Tibial nerve (tissue), 4 donors: ENCODE measurements at regions not wholly inside any gene's neighbourhood (a gene's known extent, or its start where the extent isn't known, plus 50 kb on each side); places are given as distances from the start of the nearest gene placed in this dataset.
"Not testable (repeated sequence)": the region's sequence is repeated elsewhere in the genome, so short reads cannot be mapped to it uniquely, and the experiment has no call there.

Experiments used
- DNase-seq, 2 donors: peaks; one replicate each; pipeline ENCODE4 v3.0.0-alpha.2; 2019; ENCODE audit warnings: low spot score in 2 of 2
- H3K27ac ChIP-seq, 4 donors: fragments of 200-600 bp; sonication (generic) in 3 of 4; one replicate each; pipeline ENCODE4 v1.5.1; 2017 to 2019; ENCODE audit warnings: mild to moderate bottlenecking in 1 of 4
- H3K27me3 ChIP-seq, 2 donors: fragments of 200-600 bp; sonication (generic) in 1 of 2; one replicate each; pipeline versions ENCODE4 v1.5.1 to v1.6.0; 2017 to 2019
- H3K36me3 ChIP-seq, 3 donors: fragments of 200-600 bp; sonication (generic); one replicate each; pipeline ENCODE4 v1.5.1; 2018 to 2019
- H3K4me1 ChIP-seq, 4 donors: fragments of 200-600 bp; sonication (generic) in 3 of 4; one replicate each; pipeline ENCODE4 v1.5.1; 2017 to 2019
- H3K4me3 ChIP-seq, 4 donors: fragments of 200-600 bp; sonication (generic) in 3 of 4; one replicate each; pipeline ENCODE4 v1.5.1; 2017 to 2019; ENCODE audit warnings: mild to moderate bottlenecking in 1 of 4, moderate library complexity in 1 of 4
- H3K9me3 ChIP-seq, 4 donors: fragments of 200-600 bp; sonication (generic) in 3 of 4; one replicate each; pipeline ENCODE4 v1.5.1; 2017 to 2019
- EP300 ChIP-seq, 2 donors: sonication (generic); formaldehyde crosslinking; IDR thresholded peaks; one replicate each; pipeline ENCODE4 v1.6.1; 2017; ENCODE audit warnings: antibody characterized with exemption in 2 of 2, mild to moderate bottlenecking in 1 of 2
- POLR2A ChIP-seq, 2 donors: fragments of 450-650 bp; IDR thresholded peaks; one replicate each; pipeline ENCODE4 v1.6.1; 2017; ENCODE audit warnings: antibody characterized with exemption in 2 of 2, mild to moderate bottlenecking in 2 of 2, moderate library complexity in 2 of 2
- WGBS, 2 donors: methylation state at CpG; one replicate each; pipeline ENCODE4 v1.1.5; 2018; 5-methylcytosine and 5-hydroxymethylcytosine counted together
- TF ChIP-seq, protein P1 (sequence below), 5 experiments: fragments of 200-600 bp in 3 of 5; fragments of 450-650 bp in 2 of 5; sonication (generic) in 3 of 5; IDR thresholded peaks; one replicate each; pipeline ENCODE4 v1.5.1; 2016 to 2019; ENCODE audit warnings: antibody characterized with exemption in 5 of 5, mild to moderate bottlenecking in 3 of 5, moderate library complexity in 2 of 5

DNA sequence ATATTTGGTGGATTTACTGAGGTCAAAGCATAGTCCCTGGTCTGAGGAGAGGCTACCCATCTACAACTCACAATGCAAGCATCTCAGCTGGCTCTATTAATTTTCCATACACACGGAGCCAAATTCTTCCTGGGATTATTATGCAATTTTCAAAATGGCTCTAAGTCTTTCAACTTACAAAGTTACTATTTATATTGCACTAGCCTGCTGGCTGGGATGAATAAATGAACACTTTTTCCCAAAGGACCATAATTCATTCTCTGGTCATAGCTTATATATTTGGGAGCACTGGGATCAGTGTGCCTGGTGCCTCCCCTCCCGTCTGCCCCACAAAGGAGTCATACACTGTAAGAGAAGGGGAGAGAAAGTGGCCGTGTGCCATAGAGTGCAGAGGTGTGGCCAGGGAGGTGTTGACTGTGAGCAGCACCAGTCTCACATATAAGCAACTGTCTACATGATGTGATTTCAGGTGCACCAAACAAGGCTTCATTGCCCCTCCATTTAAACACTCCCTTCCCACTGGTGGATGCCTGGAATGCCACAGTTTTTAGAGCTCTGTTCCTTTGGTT is 88.6 kb downstream of the ZNF92 start:
- 17 to 21% methylated on average over 3 of the region's 3 CpGs for WGBS, 2 donors

DNA sequence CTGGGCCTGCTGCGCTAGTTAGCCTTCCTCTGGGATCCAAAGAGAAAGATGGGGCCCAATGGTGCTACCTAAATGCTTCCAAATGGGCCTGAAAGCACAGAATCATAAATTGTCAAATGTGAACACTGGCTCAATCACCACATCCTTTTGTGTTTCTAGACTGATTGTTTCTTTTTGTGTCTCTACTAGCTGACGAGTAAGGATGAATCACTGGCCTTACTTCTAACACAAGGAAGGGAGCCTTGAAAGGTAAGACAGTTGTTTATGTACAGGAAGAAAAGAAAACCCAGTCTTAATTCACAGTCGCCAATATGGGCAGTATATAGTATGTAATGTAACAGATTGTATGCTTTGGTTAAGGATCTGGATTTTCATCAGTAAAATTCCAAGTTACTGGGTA is 89.5 kb downstream of the ZNF92 start:
- no peaks in the 10 kb centered on the region for H3K36me3 ChIP-seq
- H3K4me3 ChIP-seq = no peak overlapping the region
- 75 to 82% methylated on average over 3 of the region's 3 CpGs for WGBS, 2 donors
- peaks cover 0 to 4% (median 0%) of the 10 kb centered on the region in 4 donors for H3K9me3 ChIP-seq
- TF ChIP-seq POLR2A (IDR thresholded peaks at IDR 0.05) (no peak), EP300 (IDR thresholded peaks at IDR 0.05) (no peak)
- TF ChIP-seq, protein P1, sequence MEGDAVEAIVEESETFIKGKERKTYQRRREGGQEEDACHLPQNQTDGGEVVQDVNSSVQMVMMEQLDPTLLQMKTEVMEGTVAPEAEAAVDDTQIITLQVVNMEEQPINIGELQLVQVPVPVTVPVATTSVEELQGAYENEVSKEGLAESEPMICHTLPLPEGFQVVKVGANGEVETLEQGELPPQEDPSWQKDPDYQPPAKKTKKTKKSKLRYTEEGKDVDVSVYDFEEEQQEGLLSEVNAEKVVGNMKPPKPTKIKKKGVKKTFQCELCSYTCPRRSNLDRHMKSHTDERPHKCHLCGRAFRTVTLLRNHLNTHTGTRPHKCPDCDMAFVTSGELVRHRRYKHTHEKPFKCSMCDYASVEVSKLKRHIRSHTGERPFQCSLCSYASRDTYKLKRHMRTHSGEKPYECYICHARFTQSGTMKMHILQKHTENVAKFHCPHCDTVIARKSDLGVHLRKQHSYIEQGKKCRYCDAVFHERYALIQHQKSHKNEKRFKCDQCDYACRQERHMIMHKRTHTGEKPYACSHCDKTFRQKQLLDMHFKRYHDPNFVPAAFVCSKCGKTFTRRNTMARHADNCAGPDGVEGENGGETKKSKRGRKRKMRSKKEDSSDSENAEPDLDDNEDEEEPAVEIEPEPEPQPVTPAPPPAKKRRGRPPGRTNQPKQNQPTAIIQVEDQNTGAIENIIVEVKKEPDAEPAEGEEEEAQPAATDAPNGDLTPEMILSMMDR (IDR thresholded peaks at IDR 0.05) = no peak
- no peaks in the 10 kb centered on the region for H3K4me1 ChIP-seq
- DNase-seq = no peak
- no peak overlapping the region for H3K27ac ChIP-seq
- H3K27me3 ChIP-seq = peaks cover 0 to 2% of the 10 kb centered on the region in 2 donors

More for the DNA sequence above, 88.6 kb downstream of the ZNF92 start:
- Histone ChIP-seq H3K27ac (no peak overlapping the region), H3K9me3 (peaks cover 0 to 4% (median 0%) of the 10 kb centered on the region in 4 donors), H3K27me3 (peaks cover 0 to 2% of the 10 kb centered on the region in 2 donors), H3K4me1 (no peaks in the 10 kb centered on the region), H3K4me3 (no peak overlapping the region), H3K36me3 (no peaks in the 10 kb centered on the region)
- no peak for TF ChIP-seq POLR2A (IDR thresholded peaks at IDR 0.05)
- TF ChIP-seq, protein P1 (IDR thresholded peaks at IDR 0.05) = no peak
- TF ChIP-seq EP300 (IDR thresholded peaks at IDR 0.05) = no peak
- DNase-seq = no peak

DNA sequence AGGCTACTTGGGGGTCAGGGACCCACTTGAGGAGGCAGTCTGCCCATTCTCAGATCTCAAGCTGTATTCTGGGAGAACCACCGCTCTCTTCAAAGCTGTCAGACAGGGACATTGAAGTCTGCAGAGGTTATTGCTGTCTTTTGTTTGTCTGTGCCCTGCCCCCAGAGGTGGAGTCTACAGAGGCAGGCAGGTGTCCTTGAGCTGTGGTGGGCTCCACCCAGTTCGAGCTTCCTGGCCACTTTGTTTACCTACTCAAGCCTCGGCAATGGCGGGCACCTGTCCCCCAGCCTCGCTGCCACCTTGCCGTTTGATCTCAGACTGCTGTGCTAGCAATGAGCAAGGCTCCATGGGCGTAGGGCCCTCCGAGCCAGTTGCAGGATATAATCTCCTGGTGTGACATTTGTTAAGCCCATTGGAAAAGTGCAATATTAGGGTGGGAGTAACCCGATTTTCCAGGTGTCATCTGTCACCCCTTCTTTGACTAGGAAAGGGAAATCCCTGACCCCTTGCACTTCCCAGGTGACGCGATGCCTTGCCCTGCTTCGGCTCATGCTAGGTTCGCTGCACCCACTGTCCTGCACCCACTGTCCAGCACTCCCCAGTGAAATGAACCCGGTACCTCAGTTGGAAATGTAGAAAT is 96.4 kb downstream of the ZNF92 start:
- not testable (repeated sequence) for H3K36me3 ChIP-seq, DNase-seq, H3K9me3 ChIP-seq, H3K4me3 ChIP-seq, H3K27me3 ChIP-seq, H3K27ac ChIP-seq, H3K4me1 ChIP-seq
- 92 to 95% methylated on average over 14 of the region's 14 CpGs for WGBS, 2 donors

DNA sequence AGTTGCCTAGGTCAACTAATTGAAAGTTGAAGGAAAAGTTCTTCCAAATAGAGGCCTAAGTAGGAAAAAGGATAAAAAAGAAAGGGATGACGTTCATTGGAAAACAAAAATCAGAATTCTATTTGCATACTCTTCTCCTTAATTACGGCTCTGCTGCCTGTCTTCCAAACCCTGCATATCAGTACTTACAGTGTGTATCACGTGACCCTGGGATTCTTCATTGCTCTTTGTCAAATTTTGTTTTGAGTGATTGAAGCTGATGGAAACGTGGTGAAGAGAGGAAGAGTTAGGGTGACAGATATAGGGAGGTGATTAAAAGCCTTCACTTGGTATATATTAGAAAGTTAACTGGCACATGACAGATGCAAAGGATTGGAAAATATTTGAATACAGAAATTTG is 97.9 kb downstream of the ZNF92 start:
- TF ChIP-seq, protein P1 (IDR thresholded peaks at IDR 0.05) = no peak
- TF ChIP-seq EP300 (IDR thresholded peaks at IDR 0.05) (no peak), POLR2A (IDR thresholded peaks at IDR 0.05) (no peak)
- 71 to 80% methylated on average over 4 of the region's 4 CpGs for WGBS, 2 donors
- Histone ChIP-seq H3K27me3 (no peaks in the 10 kb centered on the region), H3K4me1 (peaks cover 0 to 5% (median 0%) of the 10 kb centered on the region in 4 donors), H3K9me3 (peaks cover 0 to 5% (median 0%) of the 10 kb centered on the region in 4 donors), H3K27ac (no peak overlapping the region), H3K4me3 (no peak overlapping the region), H3K36me3 (no peaks in the 10 kb centered on the region)
- no peak for DNase-seq

DNA sequence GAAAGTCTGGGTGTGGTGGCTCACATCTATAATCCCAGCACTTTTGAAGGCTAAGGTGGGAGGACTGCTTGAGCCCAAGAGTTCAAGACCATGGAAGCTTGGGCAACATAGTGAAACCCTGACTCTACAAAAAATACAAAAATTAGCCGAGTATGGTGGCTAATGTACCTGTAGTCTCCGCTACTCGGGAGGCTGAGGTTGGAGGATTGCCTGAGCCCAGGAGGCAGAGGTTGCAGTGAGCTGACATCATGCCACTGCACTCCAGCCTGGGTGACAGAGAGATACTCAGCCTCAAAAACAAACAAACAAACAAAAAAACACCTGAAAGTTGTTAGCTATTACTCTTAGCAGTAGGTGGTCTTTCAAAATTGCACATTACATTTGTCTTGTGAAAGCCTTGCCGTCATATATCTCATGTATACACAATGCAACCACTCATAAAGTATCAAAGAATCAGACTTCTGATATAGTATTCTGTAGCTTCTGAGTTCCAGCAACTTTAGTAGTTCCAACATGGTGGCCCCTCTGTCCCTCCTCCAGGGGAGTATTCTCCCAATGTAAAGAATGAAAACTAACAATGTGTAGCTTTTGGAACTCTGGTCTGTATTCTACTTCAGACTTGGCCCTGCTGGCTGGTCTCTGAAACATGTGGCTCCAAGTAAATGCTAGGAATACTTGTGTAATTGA is 101.5 kb downstream of the ZNF92 start:
- Histone ChIP-seq H3K4me3 (no peak overlapping the region), H3K36me3 (no peaks in the 10 kb centered on the region), H3K9me3 (peaks cover 0 to 25% (median 0%) of the 10 kb centered on the region in 4 donors), H3K27ac (no peak overlapping the region), H3K4me1 (peaks cover 0 to 7% (median 0%) of the 10 kb centered on the region in 4 donors), H3K27me3 (no peaks in the 10 kb centered on the region)
- TF ChIP-seq EP300 (IDR thresholded peaks at IDR 0.05) (no peak), POLR2A (IDR thresholded peaks at IDR 0.05) (no peak)
- TF ChIP-seq, protein P1 (IDR thresholded peaks at IDR 0.05) = no peak
- WGBS, 2 donors = 83 to 86% methylated on average over 4 of the region's 4 CpGs
- DNase-seq = no peak
